ENCODE measurements at regions not wholly inside any gene's neighbourhood (a gene's known extent, or its start where the extent isn't known, plus 50 kb on each side); places are given as distances from the start of the nearest gene placed in this dataset.

DNA sequence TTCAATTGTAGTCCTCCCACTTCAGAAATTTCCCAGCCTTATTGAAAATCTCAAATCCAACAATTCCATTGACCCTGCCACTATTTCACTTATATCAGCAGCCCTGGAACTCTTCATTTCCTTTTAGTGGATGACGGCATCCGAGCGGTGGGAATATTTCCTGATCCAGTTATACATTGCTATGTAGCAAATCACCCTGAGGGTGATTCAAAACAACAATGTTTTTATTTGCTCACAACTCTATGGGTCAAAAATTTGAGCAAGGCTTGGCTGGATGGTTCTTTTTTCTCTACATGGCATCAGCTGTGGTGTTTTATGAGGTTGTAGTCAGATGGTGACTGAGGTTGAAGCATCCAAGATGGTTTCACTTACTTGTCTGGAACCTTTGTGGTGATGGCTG is 70.5 kb downstream of the CHST2 start:
- Histone ChIP-seq H2AFZ (ENCODE audit: low read length) (no peak overlapping the region), H3K27ac (ENCODE audit: low read length) (no peak overlapping the region), H3K36me3 (ENCODE audit: low read depth, low read length) (no peaks in the 10 kb centered on the region), H4K20me1 (ENCODE audit: low read length) (no peaks in the 10 kb centered on the region), H3K9me2 (replicated peaks; ENCODE audit: low read length) (no peaks in the 10 kb centered on the region), H3K9ac (ENCODE audit: low read length) (no peak overlapping the region), H3K4me1 (ENCODE audit: insufficient read depth, low read length) (no peaks in the 10 kb centered on the region), H3K4me2 (ENCODE audit: low read length) (no peak overlapping the region), H3F3A (ENCODE audit: low read length, unreplicated experiment) (no peaks in the 10 kb centered on the region), H3K27me3 (ENCODE audit: low read length) (no peaks in the 10 kb centered on the region), H3K79me2 (ENCODE audit: low read length) (no peaks in the 10 kb centered on the region), H3K4me3 (ENCODE audit: low read length) (no peak overlapping the region), H3K9me3 (ENCODE audit: low read length) (no peaks in the 10 kb centered on the region)
- DNase-seq (no peak), ATAC-seq (no peak)
- TF ChIP-seq EZH2phosphoT487 (IDR thresholded peaks at IDR 0.05; ENCODE audit: borderline replicate concordance, low read length), result no peak
- TF ChIP-seq CTCF (conservative IDR thresholded peaks at IDR 0.05; ENCODE audit: low read depth, low read length), result no peak
- no peak for TF ChIP-seq EZH2 (IDR thresholded peaks at IDR 0.05; ENCODE audit: low read length, unreplicated experiment)
- ChIA-PET POLR2A (ENCODE audit: unreplicated experiment) (no interaction called here), CTCF (no interaction called here)
- intact Hi-C loops (cut with micrococcal nuclease), result no loop called here
- BruUV-seq (replicated peaks), result no TSS peak

- no peaks in the 10 kb centered on the region for H3K9me3 ChIP-seq (ENCODE audit: low read length)
- no peaks in the 10 kb centered on the region for H3F3A ChIP-seq (ENCODE audit: low read length, unreplicated experiment)
- no peaks in the 10 kb centered on the region for H3K36me3 ChIP-seq (ENCODE audit: low read depth, low read length)
- no peaks in the 10 kb centered on the region for H3K9me2 ChIP-seq (replicated peaks; ENCODE audit: low read length)
- TF ChIP-seq EZH2 (IDR thresholded peaks at IDR 0.05; ENCODE audit: low read length, unreplicated experiment), result no peak
- no peak for TF ChIP-seq CTCF (conservative IDR thresholded peaks at IDR 0.05; ENCODE audit: low read depth, low read length)
- no peak for TF ChIP-seq EZH2phosphoT487 (IDR thresholded peaks at IDR 0.05; ENCODE audit: borderline replicate concordance, low read length)
- H3K27me3 ChIP-seq (ENCODE audit: low read length), result no peaks in the 10 kb centered on the region
- no peak overlapping the region for H3K9ac ChIP-seq (ENCODE audit: low read length)
- ATAC-seq (no peak), DNase-seq (no peak)
- CTCF ChIA-PET, result no interaction called here
- POLR2A ChIA-PET (ENCODE audit: unreplicated experiment), result no interaction called here
- H4K20me1 ChIP-seq (ENCODE audit: low read length), result no peaks in the 10 kb centered on the region
- no TSS peak for BruUV-seq (replicated peaks)
- H3K27ac ChIP-seq (ENCODE audit: low read length), result no peak overlapping the region
- no peak overlapping the region for H3K4me2 ChIP-seq (ENCODE audit: low read length)
- H3K4me1 ChIP-seq (ENCODE audit: insufficient read depth, low read length), result no peaks in the 10 kb centered on the region
- H3K79me2 ChIP-seq (ENCODE audit: low read length), result no peaks in the 10 kb centered on the region
- H3K4me3 ChIP-seq (ENCODE audit: low read length), result no peak overlapping the region
- no peak overlapping the region for H2AFZ ChIP-seq (ENCODE audit: low read length)
- intact Hi-C loops (cut with micrococcal nuclease), result no loop called here
Measured at GRCh38 chr3:143192193-143192592, 72.6 kb downstream of the CHST2 start.

DNA sequence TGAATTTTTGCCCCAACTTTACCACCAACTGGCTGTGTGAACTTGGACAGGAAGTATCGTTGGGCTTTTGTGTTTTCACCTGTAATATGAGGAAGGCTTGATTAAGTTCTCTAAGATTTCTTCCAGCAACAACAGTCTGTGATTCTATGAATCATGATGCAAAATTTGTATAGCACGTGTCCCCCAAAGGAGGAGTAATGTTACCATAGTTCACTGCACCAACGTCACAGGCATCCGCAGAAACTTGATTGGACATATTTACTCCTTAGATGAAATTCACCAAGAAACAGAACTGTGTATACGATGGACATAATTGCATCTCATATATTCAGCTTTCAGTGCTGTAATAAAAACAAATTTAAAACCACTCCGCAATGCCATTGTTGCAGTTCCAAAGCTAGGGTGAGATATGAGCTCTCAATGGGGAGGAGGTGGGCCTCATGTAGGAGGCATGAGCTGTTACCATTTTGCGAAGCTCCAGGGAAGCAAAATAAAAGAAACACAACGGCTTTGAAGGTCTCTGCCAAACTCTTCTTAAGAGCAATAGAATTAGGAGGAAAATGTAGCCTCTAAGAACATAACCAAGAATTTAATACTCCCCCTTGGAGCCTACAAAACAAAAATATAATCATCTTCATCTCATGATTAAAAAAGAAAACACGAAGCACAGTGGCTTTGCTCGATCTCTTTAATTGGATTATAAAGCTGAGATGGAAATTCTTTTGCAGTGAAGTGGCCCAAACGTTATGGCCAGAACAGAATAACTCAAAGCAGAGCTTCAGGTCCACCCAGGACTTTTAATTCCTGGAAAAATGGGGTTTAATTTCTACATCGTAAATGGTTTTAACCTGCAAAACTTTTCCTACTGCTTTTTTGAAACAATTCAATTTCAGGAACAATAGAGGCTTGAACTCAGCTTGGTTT is 80.7 kb downstream of the CHST2 start:
- Histone ChIP-seq H3K9me2 (replicated peaks; ENCODE audit: low read length) (no peaks in the 10 kb centered on the region), H3K4me2 (ENCODE audit: low read length) (no peak overlapping the region), H3K79me2 (ENCODE audit: low read length) (no peaks in the 10 kb centered on the region), H3K27ac (ENCODE audit: low read length) (no peak overlapping the region), H4K20me1 (ENCODE audit: low read length) (no peaks in the 10 kb centered on the region), H3K4me3 (ENCODE audit: low read length) (no peak overlapping the region), H3K27me3 (ENCODE audit: low read length) (no peaks in the 10 kb centered on the region), H3F3A (ENCODE audit: low read length, unreplicated experiment) (no peaks in the 10 kb centered on the region), H3K36me3 (ENCODE audit: low read depth, low read length) (no peaks in the 10 kb centered on the region), H2AFZ (ENCODE audit: low read length) (no peak overlapping the region), H3K9ac (ENCODE audit: low read length) (no peak overlapping the region), H3K9me3 (ENCODE audit: low read length) (no peaks in the 10 kb centered on the region), H3K4me1 (ENCODE audit: insufficient read depth, low read length) (no peaks in the 10 kb centered on the region)
- BruUV-seq (replicated peaks), result no TSS peak
- no peak for ATAC-seq
- no peak for DNase-seq
- TF ChIP-seq EZH2 (IDR thresholded peaks at IDR 0.05; ENCODE audit: low read length, unreplicated experiment) (no peak), EZH2phosphoT487 (IDR thresholded peaks at IDR 0.05; ENCODE audit: borderline replicate concordance, low read length) (no peak), CTCF (conservative IDR thresholded peaks at IDR 0.05; ENCODE audit: low read depth, low read length) (no peak)
- CTCF ChIA-PET, result no interaction called here
- intact Hi-C loops (cut with micrococcal nuclease), result no loop called here
- POLR2A ChIA-PET (ENCODE audit: unreplicated experiment), result no interaction called here

All from PC-3 (cell line).